ENCODE measurements at regions not wholly inside any gene's neighbourhood (a gene's known extent, or its start where the extent isn't known, plus 50 kb on each side); places are given as distances from the start of the nearest gene placed in this dataset.

- no peak overlapping the region for H4K5ac ChIP-seq (ENCODE audit: insufficient read length, low read depth, low read length)
- no peaks in the 10 kb centered on the region for H3K9me3 Mint-ChIP-seq
- H3T11ph ChIP-seq (ENCODE audit: low read length) = no peak overlapping the region
- no peak overlapping the region for H4K8ac ChIP-seq (replicated peaks; ENCODE audit: insufficient read length, low read depth, low read length)
- H3K27me3 ChIP-seq (ENCODE audit: insufficient read depth, low read length) = no peaks in the 10 kb centered on the region
- H3K9me3 ChIP-seq (ENCODE audit: control insufficient read depth, low read depth, low read length) = no peaks in the 10 kb centered on the region
- no CpG with 5 or more reads among the region's 4 CpGs for WGBS (ENCODE audit: extremely low coverage, insufficient read length, low lambda C conversion rate)
- H2BK20ac ChIP-seq (ENCODE audit: low read depth, low read length, poor library complexity, severe bottlenecking) = no peak overlapping the region
- no peaks in the 10 kb centered on the region for H3K36me3 Mint-ChIP-seq (ENCODE audit: insufficient read depth in 1 of 3, low read depth in 3 of 3)
- H3K4me2 ChIP-seq (ENCODE audit: insufficient read depth, insufficient read length, low read length) = no peak overlapping the region
- H3K56ac ChIP-seq (ENCODE audit: insufficient read length, low read depth, low read length) = no peak overlapping the region
- no peak overlapping the region for H2BK120ac ChIP-seq (ENCODE audit: low read depth, low read length, poor library complexity, severe bottlenecking)
- H3K4ac ChIP-seq (ENCODE audit: low read depth, low read length) = no peak overlapping the region
- no peak overlapping the region for H2BK12ac ChIP-seq (ENCODE audit: insufficient read length, low read depth, low read length)
- H3K27ac Mint-ChIP-seq = no peak overlapping the region
- no peak overlapping the region for H3K14ac ChIP-seq (ENCODE audit: insufficient read depth, low read length)
- no peak for TF ChIP-seq CTCF (conservative IDR thresholded peaks at IDR 0.05)
- no peaks in the 10 kb centered on the region for H3K79me1 ChIP-seq (ENCODE audit: insufficient read depth, low read depth, low read length, poor library complexity, severe bottlenecking)
- H2BK15ac ChIP-seq (ENCODE audit: low read depth, low read length) = no peak overlapping the region
- H3K79me2 ChIP-seq (ENCODE audit: insufficient read depth, low read length) = no peaks in the 10 kb centered on the region
- H3K23ac ChIP-seq (ENCODE audit: insufficient read length, low read depth, low read length) = no peak overlapping the region
- H3K9ac ChIP-seq (ENCODE audit: extremely low read depth, insufficient read length, low read length) = no peak overlapping the region
- H3K18ac ChIP-seq (ENCODE audit: insufficient read length, low read depth, low read length) = no peak overlapping the region
- DNase-seq = no peak
- no peak overlapping the region for H3K27ac ChIP-seq (ENCODE audit: insufficient read length, low read depth, low read length)
- H3K4me3 Mint-ChIP-seq = no peak overlapping the region
- H3K27me3 Mint-ChIP-seq (ENCODE audit: low read depth) = no peaks in the 10 kb centered on the region
- H2AK5ac ChIP-seq (ENCODE audit: insufficient read length, low read length) = no peak overlapping the region
- no peaks in the 10 kb centered on the region for H4K20me1 ChIP-seq (ENCODE audit: control insufficient read depth, insufficient read depth, insufficient read length)
- no peak overlapping the region for H2AFZ ChIP-seq (ENCODE audit: low read length)
- no peak overlapping the region for H4K91ac ChIP-seq (ENCODE audit: insufficient read length, low read depth, low read length)
- H2BK5ac ChIP-seq (ENCODE audit: insufficient read length, low read length) = no peak overlapping the region
- H3K4me1 Mint-ChIP-seq = no peaks in the 10 kb centered on the region
- H3K23me2 ChIP-seq (ENCODE audit: insufficient read length, low read depth, low read length, poor library complexity, severe bottlenecking) = no peaks in the 10 kb centered on the region
- H3K4me1 ChIP-seq (ENCODE audit: insufficient read depth, low read length) = no peaks in the 10 kb centered on the region
Measured at GRCh38 chr16:64384636-64385035, 737.2 kb downstream of the CDH11 start.

Data from H9 (cell line).